NCI-H2171 treated with DMSO at 0.1 percent for 48 hours (cell line): ENCODE measurements at regions not wholly inside any gene's neighbourhood (a gene's known extent, or its start where the extent isn't known, plus 50 kb on each side); places are given as distances from the start of the nearest gene placed in this dataset.
"Not testable (repeated sequence)": the region's sequence is repeated elsewhere in the genome, so short reads cannot be mapped to it uniquely, and the experiment has no call there.

Source experiments
- DNase-seq: peaks from one replicate; lab custom pipeline; 2025; lab: John Stamatoyannopoulos, UW

- no peak for DNase-seq
Measured at GRCh38 chr10:21364196-21365114, 161.0 kb downstream of the SKIDA1 start.

DNA sequence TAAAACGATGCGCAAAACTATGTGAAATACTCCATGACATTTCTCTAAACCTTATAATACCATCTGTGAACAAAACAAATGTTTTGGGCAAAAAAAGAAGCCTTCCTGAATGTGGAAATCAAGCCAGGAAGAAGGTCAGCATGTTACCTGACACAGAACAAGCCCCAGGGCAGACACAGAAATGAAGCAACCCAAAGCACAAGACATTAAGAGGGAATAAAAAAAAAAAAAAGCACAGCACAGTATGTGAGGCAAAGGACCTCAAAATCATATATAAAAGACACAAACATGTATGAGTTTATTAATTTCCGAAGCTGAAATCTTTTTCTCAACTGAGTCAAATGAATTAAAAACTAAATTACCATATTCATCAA is 161.8 kb downstream of the SKIDA1 start:
- DNase-seq, result no peak

GRCh38 chr10:21363092-21363730 is 162.3 kb downstream of the SKIDA1 start:
- no peak for DNase-seq

DNA sequence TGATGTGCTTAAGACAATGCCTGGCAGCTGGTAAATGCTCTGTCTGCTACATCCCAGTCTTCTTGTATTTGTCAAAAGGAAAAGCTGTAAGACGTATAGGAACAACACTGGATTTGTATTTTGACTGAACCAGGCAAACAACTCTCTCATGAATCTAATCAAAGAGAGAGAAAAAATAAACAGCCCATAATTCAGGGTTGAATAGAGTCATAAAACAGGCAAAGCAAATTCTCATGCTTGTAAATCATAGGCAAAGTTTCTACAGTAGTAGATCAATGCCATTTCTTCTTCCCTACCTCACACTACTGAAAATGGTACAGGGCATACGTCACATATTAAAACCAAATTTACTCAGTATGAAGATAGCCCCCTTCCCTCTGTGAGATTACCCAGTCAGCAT is 166.3 kb downstream of the SKIDA1 start:
- no peak for DNase-seq

DNA sequence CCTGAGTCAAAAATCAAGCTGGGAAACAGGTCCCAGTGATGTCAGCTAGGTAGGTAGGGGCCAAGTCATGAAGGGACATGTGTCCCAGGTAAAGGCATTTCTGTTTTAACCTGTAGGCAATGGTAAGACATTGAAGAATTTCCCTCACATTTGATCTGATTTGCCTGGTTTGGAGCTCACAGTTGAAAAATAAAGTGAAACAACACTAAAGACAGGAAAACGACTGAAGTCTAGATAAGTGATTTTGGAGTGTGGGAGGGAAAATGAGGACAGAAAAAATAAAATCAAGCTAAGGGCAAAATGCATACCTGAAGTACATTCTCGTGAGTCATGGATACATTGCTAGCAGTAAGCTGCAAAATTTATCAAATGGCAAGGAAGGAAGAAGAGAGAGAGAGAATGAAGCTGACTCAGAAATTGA is 169.9 kb downstream of the SKIDA1 start:
- DNase-seq, result no peak

- DNase-seq, result no peak
Measured at GRCh38 chr10:21352886-21353285, 172.6 kb downstream of the SKIDA1 start.

DNA sequence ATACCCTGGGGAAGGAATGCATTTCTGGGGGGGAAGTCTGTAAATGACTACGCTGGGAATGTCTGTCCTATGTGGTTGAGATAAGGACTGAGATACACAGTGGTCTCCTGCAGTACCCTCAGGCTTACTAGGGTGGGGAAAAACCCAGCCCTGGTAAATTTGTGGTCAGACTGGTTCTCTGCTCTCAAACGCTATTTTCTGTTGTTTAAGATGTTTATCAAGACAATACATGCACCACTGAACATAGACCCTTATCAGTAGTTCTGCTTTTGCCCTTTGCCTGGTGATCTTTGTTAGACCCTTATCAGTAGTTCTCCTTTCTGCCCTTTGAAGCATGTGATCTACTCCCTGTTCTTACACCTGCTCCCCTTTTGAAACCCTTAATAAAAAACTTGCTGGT is 173.9 kb downstream of the SKIDA1 start:
- not testable (repeated sequence) for DNase-seq

GRCh38 chr10:21349912-21350286 is 175.6 kb downstream of the SKIDA1 start:
- DNase-seq, result no peak

- no peak for DNase-seq
Measured at GRCh38 chr10:21347785-21348170, 177.7 kb downstream of the SKIDA1 start.

DNA sequence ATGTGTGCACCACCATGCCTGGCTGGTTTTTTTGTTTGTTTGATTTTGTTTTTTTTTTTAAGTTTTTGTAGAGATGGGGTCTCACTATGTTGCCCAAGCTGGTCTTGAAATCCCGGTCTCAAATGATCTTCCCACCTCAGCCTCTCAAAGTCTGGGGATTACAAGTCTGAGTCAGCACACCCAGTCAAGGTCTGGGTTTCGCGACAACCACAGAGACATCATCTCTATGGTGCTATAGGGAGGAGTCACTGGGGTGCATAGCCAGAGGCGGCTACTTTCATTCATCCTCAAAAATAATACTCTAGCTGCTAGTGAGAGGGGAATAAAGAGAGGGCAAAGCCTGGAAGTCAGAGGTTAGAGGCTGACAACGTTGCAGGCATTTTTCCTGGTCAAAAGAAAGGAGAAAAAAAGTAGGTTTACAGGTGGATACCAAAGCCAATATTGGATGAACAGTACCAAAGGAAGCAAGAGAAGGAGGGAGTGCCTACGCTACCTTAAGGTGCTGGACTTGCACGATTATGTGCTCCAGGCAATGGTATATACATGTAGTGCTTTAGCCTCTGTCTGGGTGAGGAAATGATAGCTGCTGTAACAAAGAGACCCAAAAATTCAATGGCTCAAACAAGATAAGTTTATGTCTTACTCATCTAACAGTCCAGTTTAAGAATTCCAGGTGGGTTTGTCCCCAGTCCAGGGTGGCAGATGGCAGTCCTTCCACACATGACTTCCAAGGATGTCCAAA is 178.3 kb downstream of the SKIDA1 start:
- no peak for DNase-seq

GRCh38 chr10:21343087-21343486 is 182.4 kb downstream of the SKIDA1 start:
- no peak for DNase-seq

GRCh38 chr10:21342499-21342898 is 183.0 kb downstream of the SKIDA1 start:
- not testable (repeated sequence) for DNase-seq

DNA sequence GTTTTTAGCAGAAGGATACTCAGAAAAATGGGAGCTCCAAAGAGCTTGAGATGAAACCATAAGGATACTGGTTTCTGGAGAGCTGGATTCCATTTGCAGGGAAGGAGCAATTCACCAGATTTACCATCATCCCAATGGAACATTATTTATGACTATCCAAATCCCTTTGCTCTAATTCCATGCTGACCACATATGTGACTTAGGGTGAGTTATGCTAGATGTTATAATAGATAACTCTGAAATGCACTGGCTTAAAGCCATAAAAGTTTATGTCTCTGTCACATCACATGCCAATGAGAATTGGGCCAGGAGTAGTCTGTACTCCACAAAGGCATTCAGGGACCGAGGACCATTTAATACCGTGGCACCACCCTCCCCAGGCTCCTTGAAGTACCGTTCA is 185.2 kb downstream of the SKIDA1 start:
- no peak for DNase-seq

GRCh38 chr10:21337171-21337792 is 188.2 kb downstream of the SKIDA1 start:
- DNase-seq, result no peak

DNA sequence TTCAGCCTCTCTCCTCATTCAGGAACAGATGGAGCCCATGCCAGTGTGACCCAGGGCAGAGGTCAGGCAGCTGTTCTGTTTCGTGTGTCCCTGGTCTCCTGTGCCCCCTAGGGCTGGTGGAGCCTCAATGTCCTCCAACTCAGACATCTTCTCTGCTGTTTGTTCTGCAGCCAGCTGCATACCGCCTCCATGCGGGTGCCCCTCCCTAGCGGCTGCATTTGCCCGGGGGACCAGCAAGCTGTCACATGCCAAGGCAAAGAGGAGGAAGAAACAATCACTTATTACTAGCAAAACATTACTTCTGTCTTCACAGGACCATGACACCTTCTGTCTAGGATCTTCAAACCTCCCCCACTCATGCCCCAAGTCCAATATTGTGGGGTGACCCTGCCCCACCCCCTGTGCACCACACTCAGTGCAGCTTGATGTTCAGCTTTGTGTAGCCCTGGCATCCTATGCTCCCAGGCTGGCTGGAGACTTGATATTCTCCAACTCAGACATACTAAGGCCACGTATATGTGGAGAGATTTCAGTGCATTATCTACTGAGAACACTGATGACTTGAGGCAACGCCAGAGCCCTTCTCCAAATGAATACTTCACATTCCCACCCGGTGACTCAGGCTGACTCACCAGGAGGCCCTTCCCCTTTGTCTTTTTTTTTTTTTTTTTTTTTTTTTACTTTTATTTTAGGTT is 188.9 kb downstream of the SKIDA1 start:
- DNase-seq, result peak; percentile 49

GRCh38 chr10:21334891-21335696 is 190.4 kb downstream of the SKIDA1 start:
- no peak for DNase-seq

- no peak for DNase-seq
Measured at GRCh38 chr10:21330628-21331020, 194.9 kb downstream of the SKIDA1 start.

- DNase-seq, result no peak
Measured at GRCh38 chr10:21329995-21330627, 195.4 kb downstream of the SKIDA1 start.

DNA sequence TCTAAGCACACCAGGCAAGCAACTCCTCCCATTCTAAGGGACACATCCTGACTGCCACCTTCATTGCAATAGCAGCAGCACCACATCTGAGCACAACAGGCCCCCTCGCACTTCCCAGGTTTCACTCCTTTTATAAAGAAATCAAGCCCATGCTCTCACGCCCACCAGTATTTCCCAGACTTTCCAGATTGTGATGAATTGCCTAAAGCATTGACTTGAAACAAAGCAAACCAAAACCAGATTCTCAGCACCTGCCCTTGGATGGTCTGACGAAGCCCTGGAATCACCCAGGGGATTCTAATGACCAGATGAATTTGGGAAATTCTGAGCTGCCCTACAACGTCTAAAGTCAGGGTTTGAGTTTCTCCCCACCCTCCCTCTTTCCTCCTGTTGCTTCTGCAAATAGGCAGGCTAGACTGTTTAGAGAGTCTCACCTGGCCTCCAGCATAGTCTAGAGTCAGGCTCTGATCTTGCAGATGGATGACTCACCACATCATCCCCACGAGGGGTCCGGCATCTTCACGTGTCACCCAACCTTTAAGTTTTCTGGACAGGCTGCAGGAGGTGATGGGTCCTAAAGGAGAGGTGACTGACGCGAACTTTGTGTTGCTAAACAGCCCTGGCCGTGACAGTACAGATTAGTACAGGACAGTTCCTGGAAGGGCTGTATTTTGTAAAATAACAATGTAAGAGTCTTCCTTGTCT is 198.0 kb downstream of the SKIDA1 start:
- DNase-seq, result no peak
